Erythroblast (primary cell): ENCODE measurements at regions not wholly inside any gene's neighbourhood (a gene's known extent, or its start where the extent isn't known, plus 50 kb on each side); places are given as distances from the start of the nearest gene placed in this dataset.

ENCODE experiments used
- DNase-seq, 2 experiments: peaks; one replicate each; lab custom pipeline; 2025; lab: John Stamatoyannopoulos, UW
- GATA1 ChIP-seq: IDR thresholded peaks from 2 replicates; pipeline ENCODE4 v1.6.1; 2011; ENCODE audit warnings: low read depth, mild to moderate bottlenecking, control low read depth, low read length, moderate library complexity
- POLR2A ChIP-seq: IDR thresholded peaks from 2 replicates; pipeline ENCODE4 v1.6.1; 2011; ENCODE audit warnings: mild to moderate bottlenecking, low read length

GRCh38 chr2:137801228-137801627 lies 163.0 kb upstream of the HNMT start:
- no peak for TF ChIP-seq GATA1
- no peak for TF ChIP-seq POLR2A
- no peak for DNase-seq

DNA sequence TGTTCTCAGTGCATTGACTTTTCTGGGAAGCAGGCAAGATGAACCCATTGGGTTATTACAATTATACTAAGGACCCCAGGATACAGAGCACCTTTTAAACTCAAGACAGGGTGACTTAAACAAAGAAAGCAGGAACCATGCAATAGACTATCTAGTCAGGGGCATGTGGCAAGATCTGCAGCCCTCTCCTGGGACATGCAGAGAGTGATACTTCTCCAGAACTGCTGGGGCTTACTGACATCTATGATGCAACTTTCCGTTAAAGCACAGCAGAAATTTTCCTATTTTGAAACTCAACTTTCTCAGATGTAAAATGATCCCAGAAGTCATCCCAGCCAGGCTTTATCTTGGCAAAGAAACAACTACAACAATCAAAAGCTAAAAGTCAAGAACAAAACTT lies 162.2 kb upstream of the HNMT start:
- DNase-seq, result no peak
- no peak for TF ChIP-seq POLR2A

DNA sequence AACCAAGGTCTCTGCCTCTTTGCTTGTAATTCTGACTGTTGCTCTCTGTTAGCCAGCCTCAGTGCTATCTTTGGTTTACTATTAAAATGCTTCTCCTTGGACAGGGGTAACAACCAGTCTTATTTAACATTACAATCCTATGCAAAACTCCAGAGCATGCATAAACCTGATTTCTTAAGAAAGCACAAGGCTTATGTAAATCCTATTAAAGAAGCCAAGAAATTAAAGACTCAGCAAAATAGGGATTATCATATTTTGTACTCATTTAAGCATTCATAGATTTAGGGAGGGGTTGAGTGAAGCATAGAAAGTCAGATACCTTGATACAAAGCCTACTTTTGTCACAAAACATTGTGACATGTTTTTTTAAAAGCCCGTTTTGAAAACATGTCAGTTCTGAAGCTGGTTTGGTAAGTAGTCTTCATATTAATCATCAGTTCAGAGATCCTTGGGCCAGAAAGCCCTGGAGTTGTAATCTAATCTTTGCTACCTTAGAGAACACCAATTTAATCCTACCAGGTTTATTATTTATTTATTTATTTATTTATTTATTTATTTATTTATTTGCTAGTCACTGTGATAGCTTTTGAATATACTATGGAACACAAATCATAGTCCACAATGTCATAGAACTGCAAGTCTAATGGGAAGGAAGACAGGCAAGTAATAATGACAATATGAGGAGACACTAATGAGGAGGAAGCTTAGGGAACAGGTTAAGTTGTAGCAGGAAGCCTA lies 158.0 kb upstream of the HNMT start:
- TF ChIP-seq POLR2A (no peak), GATA1 (no peak)
- DNase-seq, result no peak

DNA sequence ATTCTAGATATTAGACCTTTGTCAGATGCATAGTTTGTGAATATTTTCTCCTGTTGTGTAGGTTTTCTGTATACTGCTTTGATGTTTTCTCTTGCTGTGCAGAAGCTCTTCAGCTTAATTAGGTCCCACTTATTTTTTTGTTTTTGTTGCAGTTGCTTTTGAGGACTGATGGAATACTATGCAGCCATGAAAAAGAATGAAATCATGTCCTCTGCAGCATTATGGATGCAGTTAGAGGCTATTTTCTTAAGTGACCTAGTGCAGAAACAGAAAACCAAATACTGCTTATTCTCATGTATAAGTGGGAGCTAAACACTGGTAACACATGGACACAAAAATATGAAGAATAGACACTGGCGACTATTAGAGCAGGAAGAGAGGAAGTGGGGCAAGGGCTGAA lies 155.0 kb upstream of the HNMT start:
- no peak for TF ChIP-seq POLR2A
- no peak for TF ChIP-seq GATA1
- DNase-seq, result no peak

DNA sequence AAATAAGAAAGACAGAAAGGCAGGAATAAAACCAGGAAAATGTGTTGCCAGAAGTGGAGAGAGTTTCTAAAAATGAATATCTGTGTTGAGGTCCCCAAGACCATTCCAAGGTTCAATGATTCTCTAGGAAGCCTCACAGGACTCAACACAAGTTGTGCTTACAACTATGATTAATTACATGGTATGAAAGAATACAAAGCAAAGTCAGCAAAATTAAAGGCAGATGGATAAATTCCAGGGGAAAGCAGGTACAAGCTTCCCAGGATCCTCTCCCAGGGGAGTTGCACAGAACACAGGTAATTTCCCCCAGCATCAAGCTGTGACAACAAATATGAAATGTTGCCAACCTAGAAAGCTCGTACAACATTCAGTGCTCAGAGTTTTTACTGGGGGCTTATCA lies 154.4 kb upstream of the HNMT start:
- TF ChIP-seq GATA1, result no peak

GRCh38 chr2:137812517-137812916 lies 151.8 kb upstream of the HNMT start:
- no peak for DNase-seq
- TF ChIP-seq GATA1 (no peak), POLR2A (no peak)

More for the DNA sequence above, 154.4 kb upstream of the HNMT start:
- no peak for DNase-seq

GRCh38 chr2:137813176-137813575 lies 151.1 kb upstream of the HNMT start:
- no peak for DNase-seq
- TF ChIP-seq GATA1 (no peak), POLR2A (no peak)

- no peak for DNase-seq
- TF ChIP-seq GATA1 (no peak), POLR2A (no peak)
Measured at GRCh38 chr2:137817058-137817457, 147.2 kb upstream of the HNMT start.

DNA sequence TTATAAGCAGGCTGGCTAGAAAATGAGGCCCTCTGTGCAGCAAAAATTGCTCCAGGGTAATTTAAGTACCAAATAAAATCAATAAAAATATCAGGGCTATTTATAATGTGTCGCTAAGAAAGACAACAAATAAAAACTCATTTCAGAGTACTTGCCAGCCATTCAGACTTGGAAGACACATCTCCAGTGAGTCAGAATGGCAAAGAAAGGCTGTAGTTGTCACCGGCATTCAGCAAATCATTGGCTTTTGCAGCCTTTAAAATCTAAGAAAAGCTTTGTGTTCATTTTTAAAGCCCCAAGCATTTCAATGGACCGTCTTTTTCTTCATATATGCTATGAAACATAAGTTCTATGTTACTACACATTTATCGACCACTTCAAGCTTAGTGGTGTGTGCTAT lies 141.1 kb upstream of the HNMT start:
- no peak for DNase-seq
- TF ChIP-seq POLR2A, result no peak
- no peak for TF ChIP-seq GATA1

DNA sequence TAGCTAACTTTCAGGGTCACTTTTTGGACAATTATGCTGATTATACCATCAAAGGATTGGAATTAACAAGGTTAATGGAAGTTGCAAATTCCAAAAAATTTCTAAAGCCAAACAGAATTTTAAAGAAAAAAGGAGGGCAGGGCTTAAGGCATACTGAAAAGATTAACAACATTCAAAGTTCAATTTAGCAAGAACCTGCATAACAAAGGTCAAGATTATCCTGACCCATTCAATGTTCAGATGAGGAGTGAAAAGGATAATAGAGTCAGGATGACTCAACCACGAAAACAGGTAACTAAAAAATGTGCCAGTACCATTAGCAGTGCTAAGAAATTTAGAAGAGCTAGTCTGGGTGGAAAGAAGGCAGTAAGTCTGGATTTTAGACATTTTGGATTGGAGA lies 139.8 kb upstream of the HNMT start:
- TF ChIP-seq GATA1, result no peak
- TF ChIP-seq POLR2A, result no peak
- DNase-seq, result no peak

GRCh38 chr2:137826373-137827372 lies 137.6 kb upstream of the HNMT start:
- DNase-seq, result no peak
- no peak for TF ChIP-seq GATA1
- TF ChIP-seq POLR2A, result no peak

DNA sequence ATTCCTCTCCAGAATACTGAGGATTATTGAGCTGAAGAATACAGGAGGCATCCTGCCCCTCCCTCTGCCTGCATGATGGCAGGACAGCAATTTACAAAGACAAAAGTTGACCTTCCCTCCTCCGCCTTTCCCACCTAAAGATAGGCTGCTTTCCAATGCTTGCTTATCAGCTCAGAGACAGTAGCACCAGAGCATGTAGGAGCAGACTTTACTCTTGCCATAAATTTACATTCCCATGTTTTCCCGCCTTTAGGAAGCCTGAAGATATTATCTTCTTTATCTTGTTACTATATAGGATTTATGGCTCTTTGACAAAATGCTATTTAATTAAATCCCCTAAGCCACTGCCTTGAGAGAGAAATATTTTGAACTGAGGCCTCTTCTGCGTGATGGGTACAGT lies 135.6 kb upstream of the HNMT start:
- DNase-seq, result no peak
- TF ChIP-seq GATA1 (no peak), POLR2A (no peak)

GRCh38 chr2:137829251-137829650 lies 135.0 kb upstream of the HNMT start:
- TF ChIP-seq GATA1, result no peak
- TF ChIP-seq POLR2A, result no peak
- no peak for DNase-seq

DNA sequence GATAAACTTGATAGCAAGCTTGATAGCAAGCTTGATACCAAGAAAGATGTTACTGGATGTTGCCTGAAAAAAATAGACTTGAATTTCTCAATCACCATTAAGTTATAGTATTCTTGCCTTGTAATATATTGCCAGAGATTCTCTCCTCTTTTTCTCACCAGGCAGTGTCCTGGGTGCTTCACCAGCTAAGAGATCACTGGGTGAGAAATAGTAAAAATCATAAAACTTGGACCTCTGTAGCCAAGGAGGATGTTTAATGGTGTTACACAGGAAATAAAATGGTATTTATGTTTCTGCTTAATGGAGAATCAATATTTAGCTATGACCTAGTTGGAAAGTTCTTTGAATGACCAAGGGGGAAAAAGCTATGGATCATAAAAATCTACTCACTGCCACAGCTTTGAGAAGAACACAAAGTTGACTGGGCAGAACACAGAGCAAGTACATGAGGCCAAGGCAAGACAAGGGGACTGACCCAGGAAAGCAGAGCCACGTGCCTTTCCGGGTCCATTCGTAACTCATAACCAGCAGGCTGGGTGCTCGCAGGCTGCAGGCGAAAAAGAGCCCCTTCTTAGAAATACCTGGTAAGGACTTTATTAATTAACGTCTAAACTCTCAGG lies 129.4 kb upstream of the HNMT start:
- TF ChIP-seq POLR2A (no peak), GATA1 (no peak)
- no peak for DNase-seq
